ENCODE measurements at regions not wholly inside any gene's neighbourhood (a gene's known extent, or its start where the extent isn't known, plus 50 kb on each side); places are given as distances from the start of the nearest gene placed in this dataset.
"Not testable (repeated sequence)": the region's sequence is repeated elsewhere in the genome, so short reads cannot be mapped to it uniquely, and the experiment has no call there.

DNA sequence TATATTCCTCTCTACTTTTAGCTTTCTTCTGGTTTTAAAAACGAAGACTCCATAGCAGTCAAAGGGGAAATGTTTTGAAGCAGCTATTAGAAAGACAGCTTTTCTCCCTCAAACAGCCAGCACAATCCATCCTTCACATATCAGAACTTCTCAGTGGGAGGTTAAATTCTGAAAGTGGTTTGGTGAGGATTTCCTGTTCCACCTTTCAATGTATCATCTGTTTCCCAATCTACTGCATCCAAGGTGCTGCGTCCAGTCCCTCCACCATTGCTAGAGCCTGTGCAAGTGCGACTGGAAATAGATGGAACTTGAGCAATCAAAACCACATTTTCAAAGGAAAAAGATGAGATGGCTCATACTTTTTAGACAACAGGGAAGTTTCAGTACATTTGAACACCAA lies 508.3 kb upstream of the ARID1B start:
- DNase-seq, result no peak

- no peak for DNase-seq
Observed at GRCh38 chr6:156262014-156262413, 515.2 kb upstream of the ARID1B start.

DNA sequence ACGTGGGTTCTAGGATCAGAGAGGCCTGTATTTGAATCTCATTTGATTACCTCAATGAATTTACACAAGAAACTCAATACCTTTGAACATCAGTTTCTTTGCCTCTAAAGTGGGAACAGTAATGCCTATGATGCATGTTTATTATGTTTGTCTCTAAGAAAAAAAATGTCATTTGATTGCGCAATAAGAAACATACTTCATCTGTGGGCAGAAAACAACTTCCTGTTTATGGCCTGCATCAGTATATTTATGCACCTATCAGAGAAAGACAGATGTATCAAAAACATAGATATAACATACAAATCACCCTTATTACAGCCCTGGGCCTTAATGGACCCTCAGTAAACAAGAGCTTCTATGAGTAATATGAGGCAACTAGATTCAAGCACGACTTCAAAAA lies 516.4 kb upstream of the ARID1B start:
- no peak for DNase-seq

GRCh38 chr6:156258981-156259380 lies 518.2 kb upstream of the ARID1B start:
- no peak for DNase-seq

DNA sequence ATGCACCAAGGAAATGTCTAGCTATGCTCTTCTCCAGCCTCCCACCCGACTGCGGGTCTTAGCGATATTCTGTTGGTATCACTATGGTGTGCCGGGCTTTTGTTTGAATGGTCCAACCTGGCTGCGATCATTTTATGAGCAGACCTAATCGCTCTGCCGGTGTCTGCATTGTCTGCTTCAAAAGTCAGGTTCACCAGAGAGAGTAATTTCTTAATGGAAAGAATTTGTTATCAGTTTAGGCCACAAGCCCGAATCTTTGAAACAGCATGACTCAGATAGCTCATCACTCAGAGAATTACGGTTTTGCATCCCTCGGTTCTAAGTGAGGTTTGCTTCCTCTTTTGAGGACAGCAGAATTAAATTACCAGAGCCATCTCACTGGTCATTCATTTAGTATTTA lies 521.0 kb upstream of the ARID1B start:
- no peak for DNase-seq

- DNase-seq, result no peak
Observed at GRCh38 chr6:156254240-156254639, 522.9 kb upstream of the ARID1B start.

- DNase-seq, result no peak
Observed at GRCh38 chr6:156250593-156250992, 526.6 kb upstream of the ARID1B start.

DNA sequence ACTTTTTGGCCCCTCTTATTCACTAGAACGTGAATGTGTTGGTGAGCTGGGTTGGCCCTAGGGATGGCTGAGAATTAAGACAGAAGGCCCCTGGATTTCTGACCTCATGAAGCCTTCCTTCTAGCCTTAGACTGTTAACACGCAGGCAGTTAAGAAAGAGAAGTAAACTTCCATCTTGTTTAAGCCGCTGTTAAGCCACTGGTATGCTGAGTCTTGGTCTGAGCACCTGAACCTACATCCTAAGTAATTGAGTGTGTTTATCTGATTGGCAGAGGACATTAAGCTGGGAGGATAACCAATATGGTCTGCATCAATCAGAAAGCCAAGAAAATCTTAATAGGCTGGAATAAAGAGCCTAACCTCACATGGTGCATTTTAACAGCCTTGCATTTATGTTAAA lies 535.0 kb upstream of the ARID1B start:
- DNase-seq, result no peak

DNA sequence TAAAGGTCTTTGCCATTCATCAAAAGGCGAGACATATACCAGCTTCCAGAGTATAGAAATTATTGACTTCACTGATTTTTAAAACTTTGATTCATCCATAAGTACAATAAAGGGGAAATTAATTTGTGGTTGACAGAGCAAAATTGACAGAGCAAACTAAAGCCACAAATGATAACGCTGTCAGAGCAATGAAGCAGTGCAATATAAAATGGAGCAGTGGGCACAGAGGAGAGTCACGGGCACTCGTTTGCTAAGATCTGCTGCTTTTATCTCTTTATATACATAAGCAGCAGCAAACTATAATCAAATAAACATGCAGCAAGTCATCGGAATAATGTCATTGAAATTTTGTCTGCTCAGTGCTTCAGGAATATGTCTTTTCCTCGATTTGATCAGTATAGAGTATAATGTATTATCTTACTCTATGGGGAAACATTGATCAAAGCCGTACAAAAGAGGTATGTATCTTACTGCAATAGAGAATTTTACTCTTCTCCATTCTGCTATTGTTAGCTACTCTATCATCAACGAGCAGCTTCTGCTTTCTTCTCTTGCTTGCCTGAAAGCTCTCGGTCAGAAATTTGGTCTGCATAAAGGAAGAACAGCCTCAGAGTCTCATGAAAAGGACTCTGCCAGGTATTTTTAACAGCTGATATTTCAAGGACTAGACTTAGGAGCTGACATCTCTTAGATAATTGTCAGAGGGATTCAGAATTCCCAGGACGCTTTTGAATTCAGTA lies 546.0 kb upstream of the ARID1B start:
- DNase-seq, result no peak

DNA sequence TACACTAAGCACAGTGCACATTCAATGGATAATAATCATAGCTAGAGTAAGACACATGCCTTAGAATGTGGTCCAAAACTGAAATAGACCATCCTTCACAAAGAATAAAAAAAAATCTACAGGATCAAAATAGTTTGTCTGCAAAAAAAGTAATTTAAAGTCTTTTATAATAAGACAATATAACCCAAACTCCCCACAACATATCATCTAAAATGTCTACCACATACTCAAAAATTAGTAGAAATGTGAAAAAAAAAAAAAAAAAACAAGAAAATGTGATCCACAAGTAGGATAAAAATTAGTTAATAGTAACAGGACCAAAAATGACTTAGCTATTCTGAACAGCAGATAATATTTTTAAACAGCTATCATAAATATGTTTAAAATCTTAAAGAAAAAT lies 557.2 kb upstream of the ARID1B start:
- DNase-seq, result no peak

- DNase-seq, result no peak
Observed at GRCh38 chr6:156205678-156206077, 571.5 kb upstream of the ARID1B start.

DNA sequence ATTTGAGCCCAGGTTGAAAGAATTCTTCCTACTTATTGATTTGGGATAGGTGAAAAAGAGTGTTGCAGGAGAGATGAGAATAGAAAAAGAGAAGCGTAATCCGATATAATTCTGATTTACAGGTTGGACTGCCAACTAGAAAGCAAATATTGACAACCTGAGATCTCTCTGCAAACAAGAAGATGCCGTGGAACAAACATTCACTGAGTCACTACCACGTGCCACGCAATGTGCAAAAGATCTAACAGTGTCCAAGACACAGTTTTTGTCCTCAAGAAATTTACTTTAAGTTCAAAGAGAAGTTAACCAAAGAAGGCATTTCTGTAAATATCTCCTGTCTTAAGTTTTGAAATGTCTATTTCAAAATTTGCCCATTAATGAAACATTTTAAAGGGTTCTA lies 578.0 kb upstream of the ARID1B start:
- no peak for DNase-seq

DNA sequence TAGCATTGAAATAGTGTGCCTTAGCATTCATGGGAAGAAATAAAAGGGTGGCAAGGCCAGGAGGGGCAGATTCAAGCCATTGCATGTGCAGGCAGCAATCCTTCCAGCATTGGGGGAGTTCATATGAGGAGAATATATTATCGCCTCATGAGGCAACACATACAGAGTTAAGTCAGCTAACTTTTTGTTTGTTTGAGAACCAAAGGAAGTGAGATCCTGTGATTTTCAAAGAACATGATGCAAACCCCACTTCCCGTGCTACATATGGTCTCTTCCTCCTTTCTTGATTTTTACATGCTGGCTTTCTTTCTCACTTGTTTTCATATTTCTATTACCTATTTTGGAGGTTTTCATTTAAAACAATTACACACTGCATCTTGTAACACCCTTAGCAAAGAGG lies 579.7 kb upstream of the ARID1B start:
- DNase-seq, result no peak

DNA sequence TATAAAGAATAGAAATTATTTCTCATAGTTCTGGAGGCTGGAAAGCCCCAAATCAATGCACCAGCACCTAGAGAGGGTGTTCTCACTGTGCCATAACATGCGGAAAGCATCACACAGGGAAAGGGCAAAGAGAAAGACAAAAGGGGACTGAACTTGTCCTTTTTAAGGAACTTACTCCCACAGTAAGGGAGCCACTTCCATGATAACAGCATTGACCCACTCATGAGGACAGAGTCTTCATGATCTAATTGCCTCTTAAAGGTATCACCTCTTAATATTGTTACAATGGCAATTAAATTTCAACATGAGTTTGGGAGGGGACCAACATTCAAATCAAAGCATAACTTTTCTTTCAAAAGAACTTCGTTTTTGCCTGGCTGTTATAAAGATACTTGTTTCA lies 582.2 kb upstream of the ARID1B start:
- DNase-seq, result no peak

GRCh38 chr6:156193381-156193780 lies 583.8 kb upstream of the ARID1B start:
- no peak for DNase-seq

DNA sequence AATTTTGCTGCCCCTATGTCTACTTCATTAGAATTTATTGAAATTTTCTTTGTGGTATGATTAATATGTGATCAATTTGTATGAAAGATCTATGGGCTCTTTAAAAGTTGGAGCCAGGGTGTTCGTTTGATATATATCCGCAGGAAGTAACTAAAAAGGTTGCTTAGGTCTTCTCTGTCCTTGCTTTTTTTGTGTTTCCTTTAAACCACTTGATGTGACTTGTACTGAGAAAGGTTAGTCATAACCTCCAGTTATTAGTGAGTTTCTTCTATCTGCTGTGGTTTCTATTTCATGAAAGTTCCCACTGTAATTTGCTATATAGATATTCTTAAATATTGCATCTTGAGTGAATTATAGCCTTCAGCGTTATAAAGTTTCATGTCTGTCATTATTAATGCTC lies 585.3 kb upstream of the ARID1B start:
- DNase-seq, result no peak

DNA sequence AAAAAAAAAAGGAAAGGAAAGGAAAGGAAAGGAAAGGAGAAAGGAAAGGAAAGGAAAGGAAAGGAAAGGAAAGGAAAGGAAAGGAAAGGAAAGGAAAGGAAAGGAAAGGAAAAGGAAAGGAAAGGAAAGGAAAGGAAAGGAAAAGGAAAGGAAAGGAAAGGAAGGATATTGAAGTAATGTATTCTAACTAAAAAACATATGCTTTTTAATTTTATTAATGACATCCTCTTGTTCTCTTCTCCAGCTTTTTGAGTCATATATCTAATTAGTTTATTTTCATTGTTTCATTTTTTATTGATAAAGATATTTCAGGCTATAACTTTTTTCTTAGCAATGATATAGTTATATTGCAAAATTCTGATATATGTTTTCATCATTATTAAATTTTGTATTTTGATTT lies 585.8 kb upstream of the ARID1B start:
- not testable (repeated sequence) for DNase-seq

GRCh38 chr6:156190270-156190669 lies 586.9 kb upstream of the ARID1B start:
- no peak for DNase-seq

DNA sequence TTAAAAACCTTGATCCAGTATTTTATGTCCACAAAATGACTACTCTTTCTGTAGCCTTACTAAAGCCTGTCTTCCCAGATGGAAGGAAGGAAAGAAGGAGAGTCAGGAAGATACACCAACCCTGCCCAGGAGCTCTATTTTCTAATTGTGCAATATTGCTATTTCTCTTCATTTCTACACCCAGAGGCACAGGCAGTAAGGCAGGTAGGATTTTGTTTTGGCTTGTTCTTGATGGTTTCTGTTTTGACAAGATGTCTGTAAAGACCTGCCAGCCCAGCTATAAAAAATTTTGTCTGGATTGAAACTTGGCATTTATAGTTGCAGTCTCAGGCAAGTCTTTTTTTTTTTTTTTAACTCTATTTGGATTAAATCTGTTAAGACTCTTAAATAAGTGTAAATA lies 587.5 kb upstream of the ARID1B start:
- no peak for DNase-seq

DNA sequence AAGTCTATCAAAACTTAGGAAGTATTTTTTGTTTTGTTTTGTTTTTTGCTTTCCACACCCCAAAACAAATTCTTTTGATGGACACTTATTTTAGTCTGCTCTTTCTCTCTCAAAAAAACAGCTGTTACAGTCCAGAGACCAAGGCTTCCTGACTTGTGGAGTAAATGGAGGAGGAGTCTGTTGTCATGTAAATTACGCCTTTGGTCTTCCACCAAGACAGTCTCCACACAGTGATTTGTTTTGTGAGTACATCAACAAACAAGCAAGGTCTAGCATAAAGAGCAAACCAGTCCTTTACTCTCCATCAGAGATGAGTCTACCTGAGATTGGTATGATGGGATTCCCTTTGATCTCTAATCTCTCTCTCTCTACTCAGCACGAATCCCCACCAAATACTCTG lies 588.0 kb upstream of the ARID1B start:
- DNase-seq, result no peak

DNA sequence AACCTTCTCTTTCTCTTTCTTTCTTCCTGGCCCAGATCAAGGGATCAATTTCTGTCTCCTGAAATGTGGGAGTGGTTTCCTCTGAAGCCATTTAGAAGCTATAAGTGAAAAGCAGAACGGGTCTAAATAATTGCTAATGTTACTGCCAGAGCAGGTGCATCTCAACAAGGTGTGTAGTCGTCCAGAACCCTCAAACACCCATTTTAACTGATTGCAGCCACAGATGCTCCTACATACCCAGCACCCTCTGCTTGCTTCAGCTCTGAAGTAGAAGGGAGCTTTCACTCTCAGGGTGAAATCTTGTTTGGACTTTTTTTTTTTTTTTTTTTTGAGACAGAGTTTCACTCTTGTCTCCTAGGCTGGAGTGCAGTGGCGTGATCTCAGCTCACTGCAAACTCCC lies 592.1 kb upstream of the ARID1B start:
- no peak for DNase-seq

DNA sequence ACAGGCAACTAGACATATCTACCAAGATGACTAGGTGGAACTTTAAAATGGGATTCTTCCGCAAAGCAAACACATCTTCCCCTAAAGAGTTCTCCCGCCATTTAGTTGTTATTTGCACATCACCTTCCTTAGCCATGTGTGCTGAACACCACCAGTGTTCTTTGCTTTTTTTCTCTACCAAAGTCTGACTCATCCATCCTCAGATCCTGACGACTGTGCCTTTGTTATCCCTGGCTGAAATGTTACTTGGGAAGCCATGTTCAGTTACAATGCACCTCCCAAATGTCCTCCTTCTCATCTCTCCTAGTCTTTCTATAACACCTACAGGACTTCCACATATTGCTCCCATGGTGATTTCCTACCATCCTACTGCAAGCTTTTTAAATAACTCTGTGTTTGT lies 593.5 kb upstream of the ARID1B start:
- DNase-seq, result no peak

DNA sequence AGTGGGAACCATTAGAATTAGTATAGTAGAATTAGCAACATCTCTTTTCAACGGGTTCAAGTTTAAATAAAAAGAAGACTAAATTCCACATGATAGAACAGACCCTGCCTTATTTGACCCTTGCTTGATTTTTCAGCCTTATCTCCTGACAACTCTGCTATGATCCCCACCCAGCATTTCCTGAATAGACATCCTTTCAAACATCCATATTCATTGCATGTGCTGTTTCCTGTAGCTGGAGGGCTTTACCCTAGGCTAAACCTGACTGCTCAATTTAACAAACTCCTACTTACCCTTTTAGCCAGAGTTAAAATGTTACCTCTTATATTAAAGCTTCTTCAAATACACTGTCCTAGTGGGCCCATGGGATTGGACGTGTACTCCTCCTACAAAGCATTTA lies 594.8 kb upstream of the ARID1B start:
- no peak for DNase-seq

- DNase-seq, result no peak
Observed at GRCh38 chr6:156181506-156181905, 595.7 kb upstream of the ARID1B start.

DNA sequence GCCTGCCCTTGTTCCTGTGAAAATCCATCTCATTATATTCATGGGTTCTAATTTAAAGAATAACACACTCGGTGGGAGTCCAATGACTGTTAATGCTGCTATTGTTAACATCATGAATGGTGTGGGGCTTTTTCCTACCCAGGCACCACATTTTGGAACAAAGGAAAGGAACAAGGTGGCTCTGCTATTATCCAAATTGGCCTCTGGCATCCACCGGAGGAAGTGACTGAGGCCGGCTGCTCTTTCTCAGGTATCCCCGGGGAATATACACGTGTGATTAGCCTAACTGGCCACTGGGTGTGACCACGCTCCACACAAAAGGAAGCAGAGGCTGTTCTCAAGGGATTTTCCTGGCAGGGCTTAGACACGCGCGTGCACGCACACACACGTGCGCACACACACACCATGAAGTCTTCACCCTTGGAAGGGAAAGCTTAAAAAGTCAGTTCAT lies 601.2 kb upstream of the ARID1B start:
- no peak for DNase-seq

GRCh38 chr6:156175433-156175832 lies 601.7 kb upstream of the ARID1B start:
- no peak for DNase-seq
